Heart left ventricle (tissue), 13 donors: ENCODE measurements at regions not wholly inside any gene's neighbourhood (a gene's known extent, or its start where the extent isn't known, plus 50 kb on each side); places are given as distances from the start of the nearest gene placed in this dataset.

Experiments used
- POLR2A ChIP-seq, 2 donors: fragments of 450-650 bp; IDR thresholded peaks; one replicate each; pipeline ENCODE4 v1.6.1; 2017; ENCODE audit warnings: antibody characterized with exemption in 2 of 2, mild to moderate bottlenecking in 2 of 2, moderate library complexity in 2 of 2
- TF ChIP-seq, protein P1 (sequence below), 12 donors: fragments of 200-600 bp; sonication (generic) in 4 of 12; IDR thresholded peaks; one replicate each; pipeline versions ENCODE4 v1.5.0 to v1.8.0; 2018 to 2022; ENCODE audit warnings: antibody characterized with exemption in 12 of 12, mild to moderate bottlenecking in 5 of 12
- donor health status: ischemic (EF 13 %, LVEDD 7.1; RV severe dilation, severe dysfunction).
- donor health status: DM: no; HTN: yes; CAD: no.
- donor health status: DM: no; HTN: no; CAD: no.
- donor health status: ischemic (EF 25% LVEDD 6.9; RV normal size, moderate dysfunction).
- donor health status: ischemic (EF 25% LVEDD 5.7; RV mildly dilated, moderate dysfunction).
- donor health status: ischemic (EF 35%, LVEDD 5.7; RV mildly dilated, moderate dysfunction).
- donor health status: nonischemic (EF 11% LVEDD 7.7; RV severe dilation, severe dysfunction).
- donor health status: DM: yes; HTN: yes; CAD: no.
- donor health status: PGD.
- donor health status: ischemic (EF 29% LVEDD 5.4; RV normal size, mild dysfunction).
- donor health status: nonischemic (EF 23%, LVEDD 6.1; RV moderate dilation, normal function).

DNA sequence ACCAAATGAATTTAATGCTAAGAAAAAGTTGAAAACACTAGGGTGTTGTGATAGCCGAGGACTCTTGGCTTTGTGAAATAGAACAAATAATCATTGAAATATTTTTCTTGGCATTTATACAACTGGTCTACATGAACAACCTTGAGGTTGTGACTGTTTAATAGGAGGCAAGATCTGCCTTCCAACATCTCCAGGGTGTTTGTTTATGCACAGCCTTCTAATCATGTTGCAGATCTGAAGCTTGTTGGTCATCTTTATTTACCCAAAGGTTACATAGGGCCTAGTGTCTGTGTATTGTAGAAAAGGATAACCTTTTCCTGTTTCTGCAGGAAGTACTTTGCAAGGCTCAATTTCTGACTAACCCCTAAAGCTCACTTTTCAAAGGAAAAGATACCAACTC lies 65.2 kb upstream of the RANBP3L start:
- TF ChIP-seq, protein P1, sequence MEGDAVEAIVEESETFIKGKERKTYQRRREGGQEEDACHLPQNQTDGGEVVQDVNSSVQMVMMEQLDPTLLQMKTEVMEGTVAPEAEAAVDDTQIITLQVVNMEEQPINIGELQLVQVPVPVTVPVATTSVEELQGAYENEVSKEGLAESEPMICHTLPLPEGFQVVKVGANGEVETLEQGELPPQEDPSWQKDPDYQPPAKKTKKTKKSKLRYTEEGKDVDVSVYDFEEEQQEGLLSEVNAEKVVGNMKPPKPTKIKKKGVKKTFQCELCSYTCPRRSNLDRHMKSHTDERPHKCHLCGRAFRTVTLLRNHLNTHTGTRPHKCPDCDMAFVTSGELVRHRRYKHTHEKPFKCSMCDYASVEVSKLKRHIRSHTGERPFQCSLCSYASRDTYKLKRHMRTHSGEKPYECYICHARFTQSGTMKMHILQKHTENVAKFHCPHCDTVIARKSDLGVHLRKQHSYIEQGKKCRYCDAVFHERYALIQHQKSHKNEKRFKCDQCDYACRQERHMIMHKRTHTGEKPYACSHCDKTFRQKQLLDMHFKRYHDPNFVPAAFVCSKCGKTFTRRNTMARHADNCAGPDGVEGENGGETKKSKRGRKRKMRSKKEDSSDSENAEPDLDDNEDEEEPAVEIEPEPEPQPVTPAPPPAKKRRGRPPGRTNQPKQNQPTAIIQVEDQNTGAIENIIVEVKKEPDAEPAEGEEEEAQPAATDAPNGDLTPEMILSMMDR (IDR thresholded peaks at IDR 0.05) = no peak
- no peak for TF ChIP-seq POLR2A (IDR thresholded peaks at IDR 0.05)
